Left ventricle myocardium inferior (tissue), 1 donor: ENCODE measurements at regions not wholly inside any gene's neighbourhood (a gene's known extent, or its start where the extent isn't known, plus 50 kb on each side); places are given as distances from the start of the nearest gene placed in this dataset.

ENCODE experiments used
- DNase-seq: peaks from one replicate; pipeline ENCODE4 v3.0.0-alpha.2; 2020
- H3K27ac ChIP-seq: fragments of 200-600 bp; replicated peaks from 2 replicates; pipeline ENCODE4 v1.8.0; 2021
- H3K27me3 ChIP-seq: fragments of 200-600 bp; 2 replicates; pipeline ENCODE4 v1.8.0; 2021; ENCODE audit warnings: low read depth
- H3K36me3 ChIP-seq: fragments of 200-600 bp; 2 replicates; pipeline ENCODE4 v1.8.0; 2021
- H3K4me1 ChIP-seq: fragments of 200-600 bp; 2 replicates; pipeline ENCODE4 v1.8.0; 2021
- H3K4me3 ChIP-seq: fragments of 200-600 bp; 2 replicates; pipeline ENCODE4 v1.8.0; 2021; ENCODE audit warnings: mild to moderate bottlenecking, moderate library complexity
- H3K9me3 ChIP-seq: fragments of 200-600 bp; replicated peaks from 2 replicates; pipeline ENCODE4 v1.8.0; 2021
- intact Hi-C: fragments of 100-400 bp; cut with micrococcal nuclease; formaldehyde crosslinking; loops from one replicate; pipeline ENCODE4 v1.11.0; 2022
- TF ChIP-seq, protein P1 (sequence below): fragments of 200-600 bp; IDR thresholded peaks from 2 replicates; pipeline ENCODE4 v1.8.0; 2021; ENCODE audit warnings: antibody characterized with exemption, mild to moderate bottlenecking, borderline replicate concordance
- donor health status: DM: no; HTN: yes; CAD: no; lungs with severe emphysema.

GRCh38 chr2:2850218-2850755 is 519.2 kb upstream of the MYT1L start:
- no peaks in the 10 kb centered on the region for H3K36me3 ChIP-seq
- H3K4me3 ChIP-seq, result no peak overlapping the region
- H3K27me3 ChIP-seq, result peaks cover 3% of the 10 kb centered on the region
- intact Hi-C loops, result no loop called here
- no peaks in the 10 kb centered on the region for H3K9me3 ChIP-seq
- H3K27ac ChIP-seq, result no peak overlapping the region
- peaks cover 30% of the 10 kb centered on the region for H3K4me1 ChIP-seq
- DNase-seq, result no peak
- TF ChIP-seq, protein P1, sequence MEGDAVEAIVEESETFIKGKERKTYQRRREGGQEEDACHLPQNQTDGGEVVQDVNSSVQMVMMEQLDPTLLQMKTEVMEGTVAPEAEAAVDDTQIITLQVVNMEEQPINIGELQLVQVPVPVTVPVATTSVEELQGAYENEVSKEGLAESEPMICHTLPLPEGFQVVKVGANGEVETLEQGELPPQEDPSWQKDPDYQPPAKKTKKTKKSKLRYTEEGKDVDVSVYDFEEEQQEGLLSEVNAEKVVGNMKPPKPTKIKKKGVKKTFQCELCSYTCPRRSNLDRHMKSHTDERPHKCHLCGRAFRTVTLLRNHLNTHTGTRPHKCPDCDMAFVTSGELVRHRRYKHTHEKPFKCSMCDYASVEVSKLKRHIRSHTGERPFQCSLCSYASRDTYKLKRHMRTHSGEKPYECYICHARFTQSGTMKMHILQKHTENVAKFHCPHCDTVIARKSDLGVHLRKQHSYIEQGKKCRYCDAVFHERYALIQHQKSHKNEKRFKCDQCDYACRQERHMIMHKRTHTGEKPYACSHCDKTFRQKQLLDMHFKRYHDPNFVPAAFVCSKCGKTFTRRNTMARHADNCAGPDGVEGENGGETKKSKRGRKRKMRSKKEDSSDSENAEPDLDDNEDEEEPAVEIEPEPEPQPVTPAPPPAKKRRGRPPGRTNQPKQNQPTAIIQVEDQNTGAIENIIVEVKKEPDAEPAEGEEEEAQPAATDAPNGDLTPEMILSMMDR, result no peak

GRCh38 chr2:2849464-2850217 is 518.6 kb upstream of the MYT1L start:
- no peak overlapping the region for H3K27ac ChIP-seq
- H3K9me3 ChIP-seq, result no peaks in the 10 kb centered on the region
- TF ChIP-seq, protein P1, result no peak
- intact Hi-C loops, result no loop called here
- H3K27me3 ChIP-seq, result peaks cover 3% of the 10 kb centered on the region
- no peak overlapping the region for H3K4me3 ChIP-seq
- H3K36me3 ChIP-seq, result no peaks in the 10 kb centered on the region
- H3K4me1 ChIP-seq, result peaks cover 30% of the 10 kb centered on the region
- DNase-seq, result no peak

DNA sequence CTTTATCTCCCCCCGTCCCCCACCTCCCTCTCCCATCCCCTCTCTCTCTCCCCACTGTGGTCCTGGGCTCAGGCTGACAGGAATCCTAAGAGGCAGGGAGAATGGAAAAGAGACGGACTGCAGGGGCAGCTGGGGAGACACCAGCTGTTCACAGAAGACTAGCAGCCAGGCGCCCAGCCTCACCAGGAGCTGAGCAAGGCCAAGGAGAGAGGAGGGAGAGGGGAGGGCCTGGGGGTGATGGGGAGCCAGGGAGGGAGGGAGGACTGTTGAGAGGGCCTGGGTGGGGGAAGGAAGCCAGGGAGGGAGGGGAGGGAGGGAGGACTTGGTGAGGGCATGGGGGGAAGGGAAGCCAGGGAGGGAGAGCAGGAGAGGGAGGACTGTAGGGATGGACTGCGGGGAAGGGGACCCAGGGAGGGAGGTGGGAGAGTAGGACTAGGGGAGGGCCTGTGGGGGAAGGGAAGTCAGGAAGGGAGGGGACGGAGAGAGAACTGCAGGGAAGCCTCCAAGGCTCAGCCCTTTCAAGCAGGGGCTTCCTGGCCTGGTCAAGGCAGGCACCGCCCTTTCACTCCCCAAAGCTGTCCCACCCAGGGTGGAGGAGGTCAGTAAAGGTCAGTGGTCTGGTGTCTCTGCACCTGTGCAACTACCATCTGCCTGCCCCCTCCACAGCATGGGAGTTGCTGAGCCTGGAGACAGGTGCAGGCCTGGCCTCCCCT is 517.7 kb upstream of the MYT1L start:
- DNase-seq, result no peak
- Histone ChIP-seq H3K9me3 (no peaks in the 10 kb centered on the region), H3K27ac (no peak overlapping the region), H3K36me3 (no peaks in the 10 kb centered on the region), H3K4me1 (peaks cover 30% of the 10 kb centered on the region), H3K4me3 (no peak overlapping the region), H3K27me3 (peaks cover 3% of the 10 kb centered on the region)
- TF ChIP-seq, protein P1, result no peak
- intact Hi-C loops, result no loop called here

GRCh38 chr2:2848198-2848597 is 517.1 kb upstream of the MYT1L start:
- Histone ChIP-seq H3K4me3 (no peak overlapping the region), H3K27me3 (peaks cover 3% of the 10 kb centered on the region), H3K4me1 (peaks cover 30% of the 10 kb centered on the region), H3K9me3 (no peaks in the 10 kb centered on the region), H3K27ac (no peak overlapping the region), H3K36me3 (no peaks in the 10 kb centered on the region)
- intact Hi-C loops, result no loop called here
- DNase-seq, result no peak
- TF ChIP-seq, protein P1, result no peak

DNA sequence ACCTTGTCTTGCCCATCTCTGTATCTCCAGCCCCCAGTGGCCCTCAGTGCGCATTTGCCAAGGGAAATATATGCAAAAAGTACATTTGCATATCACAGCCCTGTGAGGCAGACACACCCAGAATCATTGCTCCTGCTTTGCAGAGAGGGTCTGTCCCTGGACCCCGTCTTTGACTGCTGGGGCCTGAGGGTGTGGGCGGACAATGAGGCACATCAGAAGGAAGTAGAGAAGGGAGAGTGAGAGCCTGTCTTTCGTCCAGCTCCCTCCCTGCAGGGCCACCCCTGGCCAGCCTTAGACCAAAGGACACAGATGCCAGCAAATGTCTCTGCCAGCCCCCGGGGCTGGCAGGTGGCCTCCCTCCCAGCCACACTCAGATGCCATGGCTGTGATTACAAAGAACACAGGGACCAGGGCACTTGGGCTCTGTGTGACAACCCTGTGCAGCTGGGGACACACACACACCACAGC is 516.2 kb upstream of the MYT1L start:
- no peak overlapping the region for H3K4me3 ChIP-seq
- peak overlapping the region; percentile 75 for H3K27ac ChIP-seq
- no peaks in the 10 kb centered on the region for H3K36me3 ChIP-seq
- peak; percentile 45 for DNase-seq
- TF ChIP-seq, protein P1, result no peak
- H3K9me3 ChIP-seq, result no peaks in the 10 kb centered on the region
- peaks cover 3% of the 10 kb centered on the region for H3K27me3 ChIP-seq
- intact Hi-C loops, result no loop called here
- peaks cover 30% of the 10 kb centered on the region for H3K4me1 ChIP-seq
